GM23248 (cell line): ENCODE measurements at regions not wholly inside any gene's neighbourhood (a gene's known extent, or its start where the extent isn't known, plus 50 kb on each side); places are given as distances from the start of the nearest gene placed in this dataset.
A peak's percentile ranks its signal among the peaks of the same experiment; 100 is the strongest.
"Not testable (repeated sequence)": the region's sequence is repeated elsewhere in the genome, so short reads cannot be mapped to it uniquely, and the experiment has no call there.

Experiments
- DNase-seq: peaks from one replicate; pipeline ENCODE4 v3.0.0-alpha.2; 2015
- H2AFZ ChIP-seq: fragments of 200-600 bp; sonication (generic); 2 replicates; pipeline ENCODE4 v1.6.1; 2016; ENCODE audit warnings: antibody characterized with exemption
- H3F3A ChIP-seq: fragments of 200-600 bp; sonication (generic); 2 replicates; pipeline ENCODE4 v1.6.1; 2016; ENCODE audit warnings: mild to moderate bottlenecking, antibody characterized with exemption, mixed run types; ENCODE audit not compliant: insufficient read depth
- H3K27ac ChIP-seq: fragments of 200-600 bp; sonication (generic); 2 replicates; pipeline ENCODE4 v1.5.1; 2016; ENCODE audit warnings: mild to moderate bottlenecking
- H3K27me3 ChIP-seq: fragments of 200-600 bp; sonication (generic); replicated peaks from 2 replicates; pipeline ENCODE4 v1.6.1; 2016; ENCODE audit warnings: mild to moderate bottlenecking; ENCODE audit not compliant: insufficient read depth
- H3K36me3 ChIP-seq: fragments of 200-600 bp; sonication (generic); 2 replicates; pipeline ENCODE4 v1.6.1; 2016; ENCODE audit warnings: low read depth, mild to moderate bottlenecking
- H3K4me1 ChIP-seq: fragments of 200-600 bp; sonication (generic); 2 replicates; pipeline ENCODE4 v1.6.1; 2016; ENCODE audit warnings: mild to moderate bottlenecking; ENCODE audit not compliant: insufficient read depth
- H3K4me2 ChIP-seq: fragments of 200-600 bp; sonication (generic); one replicate; pipeline ENCODE4 v1.6.1; 2016; ENCODE audit warnings: mild to moderate bottlenecking; ENCODE audit not compliant: unreplicated experiment
- H3K4me3 ChIP-seq: fragments of 200-600 bp; sonication (generic); 2 replicates; pipeline ENCODE4 v1.5.1; 2016; ENCODE audit warnings: mild to moderate bottlenecking
- H3K79me2 ChIP-seq: fragments of 200-600 bp; sonication (generic); 2 replicates; pipeline ENCODE4 v1.6.1; 2016; ENCODE audit warnings: mild to moderate bottlenecking; ENCODE audit not compliant: insufficient read depth
- H3K9ac ChIP-seq: fragments of 200-600 bp; sonication (generic); 2 replicates; pipeline ENCODE4 v1.6.1; 2016; ENCODE audit warnings: mild to moderate bottlenecking
- H3K9me2 ChIP-seq: fragments of 200-600 bp; sonication (generic); 2 replicates; pipeline ENCODE4 v1.6.1; 2016; ENCODE audit warnings: mixed run types, mild to moderate bottlenecking, moderate library complexity; ENCODE audit not compliant: insufficient read depth
- H3K9me3 ChIP-seq: fragments of 200-600 bp; sonication (generic); one replicate; pipeline ENCODE4 v1.6.1; 2017; ENCODE audit warnings: low read depth
- H4K20me1 ChIP-seq: fragments of 200-600 bp; sonication (generic); 2 replicates; pipeline ENCODE4 v1.6.0; 2016; ENCODE audit not compliant: insufficient read depth
- EZH2 ChIP-seq: fragments of 200-600 bp; sonication (generic); IDR thresholded peaks from 2 replicates; pipeline ENCODE4 v1.6.1; 2018; ENCODE audit warnings: antibody characterized with exemption, mild to moderate bottlenecking; ENCODE audit not compliant: insufficient read depth, poor library complexity, severe bottlenecking
- EZH2phosphoT487 ChIP-seq: fragments of 200-600 bp; sonication (generic); IDR thresholded peaks from 2 replicates; pipeline ENCODE4 v1.6.1; 2018; ENCODE audit warnings: antibody characterized with exemption, moderate library complexity, mild to moderate bottlenecking, low read depth; ENCODE audit not compliant: insufficient read depth
- WGBS, 2 experiments: methylation state at CpG; one replicate each; pipeline ENCODE4 v1.1.6; 2015 to 2017; ENCODE audit warnings: low lambda C conversion rate in 2 of 2, low coverage in 1 of 2; ENCODE audit errors: missing lambda C conversion rate in 2 of 2; 5-methylcytosine and 5-hydroxymethylcytosine counted together
- in situ Hi-C: fragments of 300-500 bp; cut with MboI; formaldehyde crosslinking; loops from 2 replicates; pipeline ENCODE4 v1.15.0; 2020

- Histone ChIP-seq H3K79me2 (no peaks in the 10 kb centered on the region), H3K9me2 (no peaks in the 10 kb centered on the region), H3K9ac (no peak overlapping the region), H3K27me3 (no peaks in the 10 kb centered on the region), H3K4me1 (no peaks in the 10 kb centered on the region), H3K36me3 (no peaks in the 10 kb centered on the region), H2AFZ (no peak overlapping the region), H3F3A (no peaks in the 10 kb centered on the region), H3K9me3 (no peaks in the 10 kb centered on the region), H4K20me1 (no peaks in the 10 kb centered on the region), H3K27ac (no peak overlapping the region), H3K4me2 (no peak overlapping the region), H3K4me3 (no peak overlapping the region)
- TF ChIP-seq EZH2phosphoT487 (no peak), EZH2 (no peak)
- 25 to 49% methylated on average over 1 of the region's 1 CpG for WGBS, 2 experiments
- in situ Hi-C loops: no loop called here
- DNase-seq: no peak
Measured at GRCh38 chr12:131395971-131396573, 314.8 kb upstream of the SFSWAP start.

GRCh38 chr12:131397493-131398181 is 313.3 kb upstream of the SFSWAP start:
- no peak for TF ChIP-seq EZH2
- TF ChIP-seq EZH2phosphoT487: no peak
- WGBS, 2 experiments: 22 to 34% methylated on average over 5 of the region's 5 CpGs
- in situ Hi-C loops: no loop called here
- Histone ChIP-seq H3K9ac (no peak overlapping the region), H3K9me2 (no peaks in the 10 kb centered on the region), H3K9me3 (no peaks in the 10 kb centered on the region), H2AFZ (no peak overlapping the region), H3K4me1 (no peaks in the 10 kb centered on the region), H3K36me3 (no peaks in the 10 kb centered on the region), H3K4me3 (no peak overlapping the region), H3F3A (no peaks in the 10 kb centered on the region), H3K27me3 (no peaks in the 10 kb centered on the region), H3K4me2 (no peak overlapping the region), H4K20me1 (no peaks in the 10 kb centered on the region), H3K79me2 (no peaks in the 10 kb centered on the region), H3K27ac (no peak overlapping the region)
- DNase-seq: no peak

- H3K36me3 ChIP-seq: no peaks in the 10 kb centered on the region
- no peaks in the 10 kb centered on the region for H3K79me2 ChIP-seq
- TF ChIP-seq EZH2phosphoT487 (no peak), EZH2 (no peak)
- H3K27ac ChIP-seq: no peak overlapping the region
- no peak overlapping the region for H3K9ac ChIP-seq
- H3K4me3 ChIP-seq: no peak overlapping the region
- no peaks in the 10 kb centered on the region for H4K20me1 ChIP-seq
- no peaks in the 10 kb centered on the region for H3K9me2 ChIP-seq
- H3F3A ChIP-seq: no peaks in the 10 kb centered on the region
- in situ Hi-C loops: no loop called here
- H3K4me2 ChIP-seq: no peak overlapping the region
- DNase-seq: no peak
- H3K4me1 ChIP-seq: no peaks in the 10 kb centered on the region
- H3K9me3 ChIP-seq: no peaks in the 10 kb centered on the region
- H3K27me3 ChIP-seq: no peaks in the 10 kb centered on the region
- no peak overlapping the region for H2AFZ ChIP-seq
Measured at GRCh38 chr12:131399000-131399399, 311.9 kb upstream of the SFSWAP start.

- H4K20me1 ChIP-seq, H3K27me3 ChIP-seq, H3K4me3 ChIP-seq, H3K4me1 ChIP-seq, H3K9me2 ChIP-seq, H3K9me3 ChIP-seq, H3F3A ChIP-seq, H3K27ac ChIP-seq, H2AFZ ChIP-seq, H3K9ac ChIP-seq, H3K79me2 ChIP-seq, H3K4me2 ChIP-seq, H3K36me3 ChIP-seq, DNase-seq, in situ Hi-C loops: not testable (repeated sequence)
- WGBS, 2 experiments: 9 to 11% methylated on average over 4 of the region's 4 CpGs
Measured at GRCh38 chr12:131400668-131401294, 310.1 kb upstream of the SFSWAP start.

- H3K79me2 ChIP-seq, H3K4me2 ChIP-seq, H4K20me1 ChIP-seq, H3K4me1 ChIP-seq, H3K4me3 ChIP-seq, H3K27ac ChIP-seq, H3K9ac ChIP-seq, H3K36me3 ChIP-seq, H3K27me3 ChIP-seq, H3F3A ChIP-seq, H2AFZ ChIP-seq, H3K9me2 ChIP-seq, H3K9me3 ChIP-seq, in situ Hi-C loops: not testable (repeated sequence)
- WGBS, 2 experiments: 17% methylated on average over 13 of the region's 13 CpGs
- peak; percentile 34 for DNase-seq
Measured at GRCh38 chr12:131401907-131402633, 308.8 kb upstream of the SFSWAP start.
